Activated naive CD8-positive, alpha-beta T cell (primary cell): ENCODE measurements at regions not wholly inside any gene's neighbourhood (a gene's known extent, or its start where the extent isn't known, plus 50 kb on each side); places are given as distances from the start of the nearest gene placed in this dataset.
"Not testable (repeated sequence)": the region's sequence is repeated elsewhere in the genome, so short reads cannot be mapped to it uniquely, and the experiment has no call there.

Source experiments
- H3K27ac Mint-ChIP-seq: one replicate; pipeline ENCODE4 v1.8.0; 2021; ENCODE audit warnings: mixed read lengths
- H3K27me3 Mint-ChIP-seq: one replicate; pipeline ENCODE4 v1.8.0; 2021; ENCODE audit warnings: mixed read lengths
- H3K36me3 Mint-ChIP-seq: one replicate; pipeline ENCODE4 v1.8.0; 2021; ENCODE audit warnings: mixed read lengths
- H3K4me1 Mint-ChIP-seq: one replicate; pipeline ENCODE4 v1.8.0; 2021; ENCODE audit warnings: low read depth, mixed read lengths
- H3K4me3 Mint-ChIP-seq: one replicate; pipeline ENCODE4 v1.8.0; 2021; ENCODE audit warnings: mild to moderate bottlenecking, mixed read lengths
- H3K9me3 Mint-ChIP-seq: one replicate; pipeline ENCODE4 v1.8.0; 2021; ENCODE audit warnings: low read depth, mixed read lengths

DNA sequence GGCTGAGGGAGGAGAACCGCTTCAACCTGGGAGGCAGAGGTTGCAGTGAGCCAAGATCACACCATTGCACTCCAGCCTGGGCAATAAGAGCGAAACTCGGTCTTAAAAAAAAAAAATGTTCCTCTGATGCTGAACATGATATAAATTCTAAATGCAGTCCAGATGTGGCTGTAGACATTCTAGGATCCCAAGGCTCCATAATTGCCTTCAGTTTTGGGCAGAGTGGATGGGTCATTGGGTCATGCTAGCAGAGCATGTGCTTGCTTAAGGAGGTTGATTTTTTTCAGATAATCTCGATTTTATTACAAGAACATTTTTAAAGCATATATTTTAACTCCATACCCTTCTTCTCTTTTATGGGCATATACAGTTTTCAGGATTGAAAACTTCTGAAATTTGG lies 112.0 kb downstream of the UTRN start:
- peaks cover 27% of the 10 kb centered on the region for H3K36me3 Mint-ChIP-seq
- no peak overlapping the region for H3K27ac Mint-ChIP-seq
- H3K4me1 Mint-ChIP-seq, result peaks cover 57% of the 10 kb centered on the region
- peaks cover 10% of the 10 kb centered on the region for H3K9me3 Mint-ChIP-seq
- no peak overlapping the region for H3K4me3 Mint-ChIP-seq
- H3K27me3 Mint-ChIP-seq, result no peaks in the 10 kb centered on the region

DNA sequence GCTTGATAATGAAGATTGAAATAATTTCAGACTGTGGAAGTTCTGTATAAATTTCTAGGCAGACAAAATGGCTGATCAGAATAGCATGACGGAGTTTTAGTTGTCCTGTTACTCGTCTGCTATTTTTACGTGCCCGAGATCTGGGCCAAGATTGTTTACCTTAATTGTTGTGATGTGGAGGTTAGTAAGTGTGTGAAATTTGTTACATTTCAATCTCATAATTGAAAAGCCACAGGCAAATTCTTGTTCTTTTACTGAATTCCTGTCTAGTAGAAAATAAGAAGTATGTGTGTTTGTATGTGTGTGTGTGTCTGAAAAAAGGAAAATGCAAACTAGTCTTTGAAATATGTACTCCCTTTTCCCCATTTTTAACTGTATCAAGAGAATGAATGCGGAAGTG lies 115.2 kb downstream of the UTRN start:
- H3K9me3 Mint-ChIP-seq, result peaks cover 10% of the 10 kb centered on the region
- H3K36me3 Mint-ChIP-seq, result peaks cover 35% of the 10 kb centered on the region
- H3K4me3 Mint-ChIP-seq, result no peak overlapping the region
- no peaks in the 10 kb centered on the region for H3K27me3 Mint-ChIP-seq
- H3K27ac Mint-ChIP-seq, result peak overlapping the region; percentile 50
- H3K4me1 Mint-ChIP-seq, result peaks cover 49% of the 10 kb centered on the region

DNA sequence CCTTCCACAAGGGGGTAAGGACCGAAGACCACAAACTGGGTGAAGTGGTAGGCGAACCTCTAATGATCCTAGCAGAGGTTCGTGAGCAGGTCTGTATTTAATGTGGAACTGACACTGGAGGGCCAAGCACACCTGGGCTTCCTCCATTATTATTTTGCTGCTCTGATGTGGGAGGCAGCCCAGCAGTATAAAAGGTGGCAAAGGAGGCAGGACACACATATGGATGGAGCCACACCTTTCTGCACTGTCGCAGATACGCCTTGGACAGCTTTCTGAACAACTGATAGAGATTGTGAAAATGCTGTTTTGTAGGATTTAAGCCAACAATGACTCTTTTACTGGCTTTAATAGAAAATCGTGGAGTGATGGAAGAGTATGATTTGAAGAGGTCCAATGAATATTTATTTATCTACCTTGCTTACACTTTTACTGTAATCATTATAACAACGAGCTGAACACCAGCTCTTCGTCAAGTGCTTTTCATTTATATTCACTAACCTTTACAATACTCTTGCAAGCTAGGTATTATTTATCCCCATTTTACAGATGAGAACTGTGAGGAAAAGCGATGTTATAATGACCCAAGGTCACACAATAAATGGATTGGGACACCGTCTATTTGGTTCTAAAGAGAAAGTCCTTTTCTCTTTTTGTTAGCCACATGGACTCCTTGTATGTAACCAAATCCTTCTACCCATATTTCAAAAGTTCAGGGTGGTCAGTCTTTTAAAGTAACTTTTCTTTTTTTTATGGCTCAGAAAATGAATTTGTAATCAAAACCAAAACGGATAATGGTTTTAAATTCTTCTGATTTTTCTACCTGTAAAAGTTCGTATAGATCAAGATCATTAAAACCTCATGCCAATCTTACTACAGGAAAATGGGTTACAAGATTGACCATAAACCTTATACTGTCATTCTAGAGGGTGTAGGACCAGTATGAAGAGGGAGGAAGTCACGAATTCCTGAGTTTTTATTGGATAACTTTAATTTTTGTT lies 116.9 kb downstream of the UTRN start:
- Mint-ChIP-seq H3K27me3 (no peaks in the 10 kb centered on the region), H3K36me3 (peaks cover 32% of the 10 kb centered on the region), H3K4me3 (no peak overlapping the region), H3K9me3 (peaks cover 10% of the 10 kb centered on the region), H3K4me1 (peaks cover 43% of the 10 kb centered on the region), H3K27ac (no peak overlapping the region)

DNA sequence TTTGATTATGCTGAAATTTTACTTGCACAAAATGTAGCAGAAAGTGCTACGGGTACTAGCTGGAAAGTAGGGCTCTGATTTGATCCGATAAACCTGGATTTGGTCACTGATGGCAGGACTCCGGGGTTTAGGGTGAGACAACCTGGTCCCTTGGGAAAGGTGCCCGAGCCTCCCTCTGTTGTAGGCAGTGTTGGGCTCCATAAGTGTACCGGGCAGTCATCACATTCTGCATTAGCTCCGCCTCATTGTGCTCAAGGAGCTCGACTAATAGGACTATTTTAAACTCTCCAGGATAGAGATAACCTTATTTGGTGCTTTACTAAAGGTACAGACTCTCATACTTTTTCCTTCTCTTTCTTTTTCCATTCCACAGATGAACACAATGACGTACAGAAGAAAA lies 117.6 kb downstream of the UTRN start:
- Mint-ChIP-seq H3K9me3 (peaks cover 6% of the 10 kb centered on the region), H3K4me3 (no peak overlapping the region), H3K36me3 (peaks cover 29% of the 10 kb centered on the region), H3K27ac (no peak overlapping the region), H3K27me3 (no peaks in the 10 kb centered on the region), H3K4me1 (peaks cover 47% of the 10 kb centered on the region)

DNA sequence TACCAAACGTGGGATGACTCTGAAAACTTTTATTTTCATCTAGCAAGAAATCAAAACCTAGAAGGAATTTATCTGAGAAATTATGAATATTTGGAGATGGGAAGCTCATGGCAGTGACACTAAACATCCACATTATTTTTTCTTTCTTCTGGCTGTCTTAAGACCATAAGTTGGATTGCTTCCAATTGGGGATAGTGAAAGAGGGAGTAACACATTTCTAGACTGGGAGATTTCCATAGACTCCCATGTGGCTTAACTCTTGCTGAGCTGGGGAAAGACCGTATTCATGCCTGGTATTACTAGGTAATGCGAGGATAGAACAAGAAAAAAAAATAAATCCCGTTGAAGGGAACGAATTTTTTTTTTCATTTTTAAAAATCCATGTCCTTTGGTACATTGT lies 120.0 kb downstream of the UTRN start:
- Mint-ChIP-seq H3K27me3 (no peaks in the 10 kb centered on the region), H3K27ac (no peak overlapping the region), H3K9me3 (no peaks in the 10 kb centered on the region), H3K4me3 (no peak overlapping the region), H3K4me1 (peaks cover 49% of the 10 kb centered on the region), H3K36me3 (peaks cover 24% of the 10 kb centered on the region)

DNA sequence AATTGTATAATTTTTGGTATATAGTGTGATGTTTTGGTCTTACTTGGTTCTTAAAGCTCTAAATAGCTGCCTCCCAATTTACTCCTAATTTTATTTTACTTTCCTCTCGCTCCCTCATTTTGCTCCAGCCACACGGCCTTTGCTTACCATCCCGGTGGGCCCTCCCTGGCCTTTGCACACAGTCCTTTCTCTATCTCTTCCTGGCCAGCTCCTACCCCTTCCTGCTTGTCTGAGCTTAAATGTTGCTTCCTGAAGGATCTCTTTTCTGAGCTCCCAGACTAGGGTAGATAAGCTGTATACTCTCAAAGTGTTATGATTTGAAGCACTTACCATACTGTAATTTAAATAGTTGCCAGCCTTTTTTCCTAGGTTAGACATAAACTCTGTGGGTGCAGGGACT lies 121.7 kb downstream of the UTRN start:
- H3K36me3 Mint-ChIP-seq, result peaks cover 24% of the 10 kb centered on the region
- H3K27ac Mint-ChIP-seq, result peak overlapping the region; percentile 29
- no peaks in the 10 kb centered on the region for H3K9me3 Mint-ChIP-seq
- no peak overlapping the region for H3K4me3 Mint-ChIP-seq
- H3K4me1 Mint-ChIP-seq, result peaks cover 56% of the 10 kb centered on the region
- no peaks in the 10 kb centered on the region for H3K27me3 Mint-ChIP-seq

DNA sequence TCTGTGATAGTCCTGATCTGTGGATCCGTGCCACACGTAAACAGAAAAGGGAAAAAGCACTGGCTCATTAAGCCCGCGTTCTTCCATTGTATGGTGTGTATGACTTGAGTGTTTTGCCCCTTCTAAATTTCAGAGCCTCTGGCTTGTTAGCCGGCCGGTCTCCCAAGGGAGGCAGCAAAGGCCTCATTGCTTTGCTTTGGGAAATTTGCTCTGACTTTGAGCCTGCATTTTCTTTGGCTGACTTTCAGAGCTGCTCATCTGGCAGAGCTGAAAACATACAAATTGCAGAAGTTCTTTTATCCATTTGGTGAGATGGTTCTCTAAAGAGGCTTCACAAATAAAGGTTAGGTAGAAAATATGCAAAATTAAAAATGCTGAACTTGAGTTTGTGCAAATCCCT lies 123.0 kb downstream of the UTRN start:
- peaks cover 17% of the 10 kb centered on the region for H3K36me3 Mint-ChIP-seq
- no peaks in the 10 kb centered on the region for H3K27me3 Mint-ChIP-seq
- H3K27ac Mint-ChIP-seq, result no peak overlapping the region
- no peak overlapping the region for H3K4me3 Mint-ChIP-seq
- peaks cover 57% of the 10 kb centered on the region for H3K4me1 Mint-ChIP-seq
- no peaks in the 10 kb centered on the region for H3K9me3 Mint-ChIP-seq

DNA sequence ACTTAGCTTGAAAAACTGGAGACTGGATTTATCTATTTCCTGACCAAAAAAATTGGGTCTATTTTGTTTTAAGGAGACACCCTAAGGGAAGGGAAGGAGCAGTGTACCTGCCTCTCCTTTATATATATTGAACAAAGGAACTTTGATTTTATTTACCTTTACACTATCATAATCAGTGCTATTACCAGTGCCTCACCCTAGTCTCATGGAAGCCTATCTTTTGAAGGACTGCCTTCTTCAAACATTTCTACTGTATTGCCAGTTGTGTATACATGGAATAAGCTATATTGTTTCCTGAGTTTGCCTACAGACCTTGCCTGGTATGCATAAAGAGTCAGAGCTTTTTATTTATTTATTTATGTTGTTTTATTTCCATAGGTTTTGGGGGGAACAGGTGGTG lies 124.9 kb downstream of the UTRN start:
- Mint-ChIP-seq H3K4me3 (no peak overlapping the region), H3K36me3 (peaks cover 7% of the 10 kb centered on the region), H3K4me1 (peaks cover 51% of the 10 kb centered on the region), H3K9me3 (no peaks in the 10 kb centered on the region), H3K27ac (no peak overlapping the region), H3K27me3 (no peaks in the 10 kb centered on the region)

DNA sequence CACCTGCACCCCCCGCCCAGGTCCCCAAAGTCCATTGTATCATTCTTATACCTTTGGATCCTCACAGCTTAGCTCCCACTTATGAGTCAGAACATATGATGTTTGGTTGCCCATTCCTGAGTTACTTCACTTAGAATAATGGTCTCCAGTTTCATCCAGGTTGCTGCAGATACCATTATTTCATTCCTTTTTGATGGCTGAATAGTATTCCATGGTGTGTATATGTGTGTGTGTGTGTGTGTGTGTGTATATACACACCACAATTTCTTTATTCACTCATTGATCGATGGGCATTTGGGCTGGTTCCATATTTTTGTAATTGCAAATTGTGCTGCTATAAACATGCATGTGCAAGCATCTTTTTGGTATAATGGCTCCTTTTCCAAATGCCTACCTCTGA lies 125.4 kb downstream of the UTRN start:
- not testable (repeated sequence) for H3K4me3 Mint-ChIP-seq, H3K27ac Mint-ChIP-seq, H3K36me3 Mint-ChIP-seq, H3K27me3 Mint-ChIP-seq, H3K9me3 Mint-ChIP-seq
- H3K4me1 Mint-ChIP-seq, result peaks cover 53% of the 10 kb centered on the region

DNA sequence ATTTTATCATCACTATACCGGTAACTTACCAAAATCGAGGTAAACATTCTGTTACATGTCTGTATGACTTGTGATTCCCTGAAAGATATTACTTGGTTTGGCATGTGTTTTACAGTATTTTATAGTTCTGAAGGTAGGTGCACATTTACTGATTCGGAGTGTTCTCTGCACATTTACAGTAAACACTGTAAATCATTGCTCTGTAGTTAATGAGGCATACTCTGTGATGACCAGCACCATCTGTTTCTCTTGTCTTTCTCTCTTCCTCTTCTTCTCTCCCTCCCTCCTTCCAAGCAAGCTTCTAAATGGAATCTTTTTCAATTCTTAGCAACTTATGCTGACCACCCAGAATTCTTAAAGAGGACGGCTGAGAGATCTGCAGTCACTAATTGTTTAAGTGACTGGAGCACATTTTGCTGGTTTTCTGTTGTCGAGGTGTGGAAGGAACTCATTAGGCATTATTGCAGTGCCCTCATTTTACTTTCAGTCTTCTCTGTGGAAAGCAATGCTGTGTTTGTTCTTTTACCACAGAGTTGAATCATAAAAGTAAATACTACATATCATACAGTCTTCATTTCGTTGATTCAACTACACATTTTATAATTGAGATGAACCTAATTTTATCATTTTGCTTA lies 126.5 kb downstream of the UTRN start:
- Mint-ChIP-seq H3K9me3 (no peaks in the 10 kb centered on the region), H3K36me3 (peaks cover 5% of the 10 kb centered on the region), H3K27me3 (no peaks in the 10 kb centered on the region), H3K27ac (peak overlapping the region; percentile 83), H3K4me1 (peaks cover 61% of the 10 kb centered on the region), H3K4me3 (peak overlapping the region; percentile 64)

DNA sequence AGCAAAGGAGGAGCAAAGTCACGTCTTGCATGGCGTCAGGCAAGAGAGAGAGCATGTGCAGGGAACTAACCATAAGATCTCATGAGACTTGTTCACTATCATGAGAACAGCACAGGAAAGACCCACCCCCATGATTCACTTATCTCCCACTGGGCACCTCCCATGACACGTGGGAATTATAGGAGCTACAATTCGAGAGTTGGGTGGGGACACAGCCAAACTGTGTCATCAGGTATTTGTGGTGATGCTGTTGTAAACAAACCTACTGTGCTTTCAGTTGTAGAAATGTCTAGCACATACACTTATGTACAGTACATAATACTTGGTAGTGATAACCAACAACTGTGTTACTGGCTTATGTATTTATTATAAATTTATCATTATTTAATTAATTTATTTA lies 128.3 kb downstream of the UTRN start:
- H3K4me3 Mint-ChIP-seq, result no peak overlapping the region
- no peaks in the 10 kb centered on the region for H3K9me3 Mint-ChIP-seq
- peaks cover 5% of the 10 kb centered on the region for H3K36me3 Mint-ChIP-seq
- no peak overlapping the region for H3K27ac Mint-ChIP-seq
- H3K4me1 Mint-ChIP-seq, result peaks cover 59% of the 10 kb centered on the region
- H3K27me3 Mint-ChIP-seq, result no peaks in the 10 kb centered on the region

DNA sequence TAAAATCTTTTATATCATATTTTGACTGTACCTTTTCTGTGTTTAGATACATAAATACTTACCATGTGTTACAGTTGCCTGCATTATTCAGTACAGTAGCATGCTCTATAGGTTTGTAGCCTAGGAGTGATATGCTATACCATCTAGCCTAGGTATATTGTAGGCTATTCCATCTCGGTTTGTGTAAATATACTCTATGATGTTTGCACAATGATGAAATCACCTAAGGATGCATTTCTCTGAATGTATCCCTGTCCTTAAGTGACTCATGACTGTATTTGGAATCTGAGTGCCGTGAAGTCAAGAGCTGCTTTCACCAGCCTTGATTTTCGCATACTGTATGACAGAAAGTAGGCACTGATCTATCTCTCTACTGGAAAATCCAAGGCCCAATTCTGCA lies 129.9 kb downstream of the UTRN start:
- peaks cover 60% of the 10 kb centered on the region for H3K4me1 Mint-ChIP-seq
- no peak overlapping the region for H3K4me3 Mint-ChIP-seq
- H3K36me3 Mint-ChIP-seq, result no peaks in the 10 kb centered on the region
- H3K27ac Mint-ChIP-seq, result no peak overlapping the region
- no peaks in the 10 kb centered on the region for H3K9me3 Mint-ChIP-seq
- no peaks in the 10 kb centered on the region for H3K27me3 Mint-ChIP-seq

DNA sequence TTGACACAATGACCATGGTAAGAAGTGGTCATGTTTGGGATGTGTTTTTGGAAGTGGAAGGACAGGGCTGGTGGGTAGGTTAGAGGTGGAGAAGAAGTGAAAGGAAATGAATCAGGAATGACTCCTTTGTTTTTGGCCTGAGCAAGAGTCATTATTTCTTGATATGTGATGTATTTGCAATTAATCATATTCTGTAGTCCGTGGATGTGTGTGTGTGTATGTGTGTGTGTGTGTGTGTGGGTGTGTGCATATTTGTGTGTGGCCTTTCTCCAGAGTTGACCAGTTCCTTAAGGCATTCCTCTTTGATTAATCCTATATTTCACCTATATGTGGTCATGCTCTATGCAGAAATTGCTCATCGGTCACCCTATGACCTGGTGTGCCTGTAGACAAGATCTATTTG lies 130.7 kb downstream of the UTRN start:
- Mint-ChIP-seq H3K4me3 (no peak overlapping the region), H3K4me1 (peaks cover 60% of the 10 kb centered on the region), H3K27me3 (no peaks in the 10 kb centered on the region), H3K36me3 (no peaks in the 10 kb centered on the region), H3K27ac (no peak overlapping the region), H3K9me3 (no peaks in the 10 kb centered on the region)

DNA sequence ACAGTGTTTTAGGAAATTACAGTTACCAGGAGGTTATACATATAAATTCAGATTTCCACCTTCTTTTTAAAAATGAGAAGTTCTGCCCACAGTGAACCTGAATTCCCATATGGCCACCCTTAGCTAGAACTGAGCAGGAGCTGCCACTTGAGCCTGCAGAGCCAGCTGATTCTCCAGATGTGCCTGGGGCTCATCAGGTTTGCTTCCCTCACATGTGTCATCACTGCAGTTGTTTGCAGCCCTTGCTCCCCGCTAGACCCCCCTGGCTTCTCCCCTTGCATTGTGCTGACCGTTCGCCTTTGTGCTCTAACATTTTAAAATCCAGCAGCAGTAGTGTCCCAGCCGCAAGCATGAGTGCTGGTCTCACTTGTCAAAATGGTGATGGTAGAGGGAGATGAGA lies 131.1 kb downstream of the UTRN start:
- H3K9me3 Mint-ChIP-seq, result no peaks in the 10 kb centered on the region
- no peaks in the 10 kb centered on the region for H3K36me3 Mint-ChIP-seq
- no peak overlapping the region for H3K27ac Mint-ChIP-seq
- no peak overlapping the region for H3K4me3 Mint-ChIP-seq
- H3K4me1 Mint-ChIP-seq, result peaks cover 56% of the 10 kb centered on the region
- H3K27me3 Mint-ChIP-seq, result no peaks in the 10 kb centered on the region

DNA sequence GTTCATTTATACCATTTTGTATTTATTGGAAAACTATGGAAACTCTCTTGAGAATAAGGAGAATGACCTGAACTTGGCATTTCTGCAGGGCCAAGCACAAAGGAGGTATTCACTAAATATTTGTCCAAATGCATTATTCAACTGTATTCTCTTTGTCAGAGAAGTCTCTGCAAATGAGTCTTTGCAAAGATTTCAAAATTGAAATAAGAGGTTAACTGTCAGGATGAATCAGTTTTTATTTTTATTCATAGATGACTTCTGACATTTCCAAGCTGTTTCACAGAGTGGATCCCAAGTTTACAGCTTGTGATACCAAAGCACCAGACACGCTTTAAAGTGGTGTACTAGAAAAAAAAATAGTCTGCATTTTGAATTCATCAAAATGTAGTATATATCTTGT lies 131.6 kb downstream of the UTRN start:
- Mint-ChIP-seq H3K4me1 (peaks cover 51% of the 10 kb centered on the region), H3K36me3 (no peaks in the 10 kb centered on the region), H3K27ac (peak overlapping the region; percentile 29), H3K9me3 (no peaks in the 10 kb centered on the region), H3K27me3 (no peaks in the 10 kb centered on the region), H3K4me3 (no peak overlapping the region)
